GM10266 (cell line): ENCODE measurements at regions not wholly inside any gene's neighbourhood (a gene's known extent, or its start where the extent isn't known, plus 50 kb on each side); places are given as distances from the start of the nearest gene placed in this dataset.
A peak's percentile ranks its signal among the peaks of the same experiment; 100 is the strongest.
"Not testable (repeated sequence)": the region's sequence is repeated elsewhere in the genome, so short reads cannot be mapped to it uniquely, and the experiment has no call there.

ENCODE experiments used
- DNase-seq: peaks from one replicate; pipeline ENCODE4 v3.0.0; 2012; ENCODE audit errors: extremely low spot score
- TF ChIP-seq, protein P1 (sequence below): IDR thresholded peaks from 2 replicates; pipeline ENCODE4 v1.5.1; 2012; ENCODE audit warnings: mild to moderate bottlenecking, low read depth; ENCODE audit not compliant: control insufficient read depth, insufficient read depth; ENCODE audit errors: missing control alignments

DNA sequence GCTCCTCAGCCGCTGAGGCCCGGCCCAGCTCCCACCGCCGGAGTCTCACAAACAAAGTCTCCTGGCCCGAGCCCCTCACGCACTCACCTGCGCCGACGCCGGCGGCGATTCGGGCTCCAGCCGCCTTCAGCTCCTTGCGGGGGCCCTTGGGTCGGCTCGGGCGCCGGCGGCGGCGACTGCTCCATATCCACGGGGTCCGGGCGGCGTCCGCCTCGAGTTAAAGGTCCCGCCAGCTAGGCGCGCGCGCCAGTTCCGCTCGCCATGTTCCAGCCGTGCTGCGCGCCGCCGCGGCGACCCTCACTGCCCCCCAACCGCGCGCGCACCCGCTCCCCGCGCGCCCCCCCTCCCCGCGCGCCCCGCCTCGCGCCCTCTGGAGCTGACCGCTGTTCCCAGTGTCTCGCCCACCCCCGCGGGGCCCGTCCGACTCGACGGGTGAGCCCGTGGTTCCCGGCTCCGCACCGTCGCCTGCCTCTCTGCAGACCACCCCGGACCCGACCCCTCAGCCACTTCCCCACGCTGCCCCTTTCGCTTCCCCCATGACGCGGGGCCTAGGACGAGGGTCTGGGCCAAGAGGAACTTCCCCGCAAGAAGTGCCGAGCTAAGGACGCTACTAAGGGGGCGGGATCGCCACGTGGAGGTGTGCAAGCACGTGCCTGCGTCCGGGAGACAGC lies 396.1 kb downstream of the ZNF33B start:
- TF ChIP-seq, protein P1, sequence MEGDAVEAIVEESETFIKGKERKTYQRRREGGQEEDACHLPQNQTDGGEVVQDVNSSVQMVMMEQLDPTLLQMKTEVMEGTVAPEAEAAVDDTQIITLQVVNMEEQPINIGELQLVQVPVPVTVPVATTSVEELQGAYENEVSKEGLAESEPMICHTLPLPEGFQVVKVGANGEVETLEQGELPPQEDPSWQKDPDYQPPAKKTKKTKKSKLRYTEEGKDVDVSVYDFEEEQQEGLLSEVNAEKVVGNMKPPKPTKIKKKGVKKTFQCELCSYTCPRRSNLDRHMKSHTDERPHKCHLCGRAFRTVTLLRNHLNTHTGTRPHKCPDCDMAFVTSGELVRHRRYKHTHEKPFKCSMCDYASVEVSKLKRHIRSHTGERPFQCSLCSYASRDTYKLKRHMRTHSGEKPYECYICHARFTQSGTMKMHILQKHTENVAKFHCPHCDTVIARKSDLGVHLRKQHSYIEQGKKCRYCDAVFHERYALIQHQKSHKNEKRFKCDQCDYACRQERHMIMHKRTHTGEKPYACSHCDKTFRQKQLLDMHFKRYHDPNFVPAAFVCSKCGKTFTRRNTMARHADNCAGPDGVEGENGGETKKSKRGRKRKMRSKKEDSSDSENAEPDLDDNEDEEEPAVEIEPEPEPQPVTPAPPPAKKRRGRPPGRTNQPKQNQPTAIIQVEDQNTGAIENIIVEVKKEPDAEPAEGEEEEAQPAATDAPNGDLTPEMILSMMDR: no peak
- peak; percentile 10 for DNase-seq

DNA sequence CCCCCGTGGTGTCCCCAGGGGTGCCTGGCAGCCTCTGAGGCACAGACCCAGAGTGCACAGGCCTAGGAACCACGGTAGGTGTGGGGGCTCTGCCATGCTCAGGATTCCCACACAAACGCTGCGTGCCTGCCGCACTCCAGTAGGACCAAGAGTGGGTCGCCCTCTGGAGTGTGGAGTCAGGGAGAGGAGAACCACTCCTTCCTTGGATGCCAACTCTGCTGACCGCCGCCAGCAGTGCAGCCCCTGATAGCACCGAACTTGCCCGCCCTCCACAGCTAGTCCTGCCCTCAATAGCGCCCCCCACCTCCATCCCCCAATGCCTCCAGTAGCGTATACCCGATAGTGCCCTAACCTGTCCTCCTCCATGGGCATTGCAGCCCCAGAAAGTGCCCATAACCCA lies 402.0 kb downstream of the ZNF33B start:
- DNase-seq: not testable (repeated sequence)

DNA sequence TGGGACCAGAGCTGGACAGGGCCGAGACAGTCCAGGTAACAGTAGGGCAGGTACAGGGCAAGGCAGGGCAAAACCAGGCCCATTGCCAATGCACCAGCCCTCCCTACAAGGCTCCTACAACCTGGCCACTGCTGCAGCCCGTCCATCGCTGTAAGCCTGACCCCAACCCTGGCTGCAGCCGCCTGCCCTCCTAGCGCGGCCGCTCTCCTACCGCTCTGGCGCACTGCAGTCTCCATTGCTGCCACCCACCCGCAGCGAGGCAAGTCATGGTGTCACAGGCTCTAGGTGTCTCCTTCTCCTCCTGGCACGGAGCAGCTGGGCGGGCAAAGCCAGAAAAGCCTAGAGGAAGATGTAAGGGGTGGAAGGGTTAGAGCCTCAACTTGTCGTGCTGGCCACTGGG lies 402.6 kb downstream of the ZNF33B start:
- DNase-seq: not testable (repeated sequence)

DNA sequence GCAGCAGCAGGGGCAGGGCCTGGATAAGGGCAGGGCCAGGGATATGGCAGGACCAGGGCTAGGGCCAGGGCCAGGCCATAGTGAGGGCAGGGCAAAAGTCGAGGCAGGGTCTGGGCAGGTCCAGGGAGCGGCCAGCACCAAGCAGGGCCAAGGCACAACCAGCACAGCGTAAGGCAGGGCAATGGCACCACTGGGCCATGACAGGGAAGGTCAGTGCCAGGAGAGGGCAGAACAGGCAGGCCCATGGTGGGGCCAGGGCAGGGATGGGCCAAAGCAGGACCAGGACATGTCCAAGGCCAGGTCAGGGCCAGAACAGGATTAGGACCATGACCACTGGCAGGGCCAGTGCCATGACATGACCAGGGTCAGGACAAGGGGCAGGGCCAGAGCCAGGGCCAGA lies 403.1 kb downstream of the ZNF33B start:
- DNase-seq: not testable (repeated sequence)

DNA sequence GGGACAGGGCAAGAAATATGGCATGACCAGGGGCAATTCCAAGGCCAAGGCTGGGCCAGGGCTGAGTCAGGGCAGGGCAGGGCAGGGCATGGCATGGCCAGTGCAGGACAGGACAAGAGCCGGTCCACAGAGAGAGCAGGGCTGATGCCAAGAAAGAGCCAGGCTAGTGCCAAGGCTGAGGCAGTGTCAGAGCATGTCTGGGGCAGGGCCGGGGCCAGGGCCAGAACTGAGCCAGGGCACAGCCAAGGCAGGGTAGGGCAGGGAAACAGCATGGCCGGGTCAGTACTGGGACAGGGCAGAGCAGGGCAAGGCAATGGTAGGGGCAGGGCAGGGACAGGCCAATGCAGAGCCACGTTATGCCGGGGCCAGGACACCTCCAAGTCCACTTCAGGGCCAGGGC lies 403.9 kb downstream of the ZNF33B start:
- not testable (repeated sequence) for DNase-seq

DNA sequence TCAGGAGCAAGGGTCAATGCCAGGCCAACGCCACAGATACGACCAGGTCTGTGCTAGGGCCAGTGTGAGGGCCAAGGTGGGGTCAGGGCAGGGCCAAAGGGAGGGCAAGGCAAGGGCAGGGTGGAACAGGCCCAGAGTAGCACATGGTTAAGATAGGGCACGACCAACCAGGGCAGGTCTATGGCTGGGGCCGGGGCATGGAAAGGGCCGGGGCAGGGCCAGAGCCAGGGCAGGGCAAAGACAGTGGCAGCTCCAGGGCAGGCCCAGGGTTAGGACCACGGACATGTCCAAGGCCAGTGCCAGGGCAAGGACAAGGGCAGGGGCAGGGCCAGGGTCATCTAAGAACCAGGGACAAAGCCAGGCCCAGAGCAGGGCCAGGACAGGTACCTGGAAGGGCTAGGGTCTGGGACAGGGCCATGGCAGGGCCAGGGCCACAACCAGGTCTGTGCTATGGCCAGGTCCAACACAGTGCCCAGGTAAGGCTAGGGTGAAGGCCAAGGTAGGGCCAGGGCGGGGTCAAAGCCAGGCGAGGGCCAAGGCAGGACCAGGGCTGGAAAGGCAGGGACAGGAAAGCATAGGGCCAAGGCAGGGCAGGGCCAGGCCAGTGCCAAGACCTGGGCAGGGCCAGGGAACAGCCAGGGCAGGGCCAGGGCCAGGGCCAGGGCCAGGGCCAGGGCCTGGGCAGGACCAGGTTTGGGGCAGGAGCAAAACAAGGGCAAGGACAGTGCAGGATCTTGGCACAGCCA lies 404.7 kb downstream of the ZNF33B start:
- DNase-seq: not testable (repeated sequence)

DNA sequence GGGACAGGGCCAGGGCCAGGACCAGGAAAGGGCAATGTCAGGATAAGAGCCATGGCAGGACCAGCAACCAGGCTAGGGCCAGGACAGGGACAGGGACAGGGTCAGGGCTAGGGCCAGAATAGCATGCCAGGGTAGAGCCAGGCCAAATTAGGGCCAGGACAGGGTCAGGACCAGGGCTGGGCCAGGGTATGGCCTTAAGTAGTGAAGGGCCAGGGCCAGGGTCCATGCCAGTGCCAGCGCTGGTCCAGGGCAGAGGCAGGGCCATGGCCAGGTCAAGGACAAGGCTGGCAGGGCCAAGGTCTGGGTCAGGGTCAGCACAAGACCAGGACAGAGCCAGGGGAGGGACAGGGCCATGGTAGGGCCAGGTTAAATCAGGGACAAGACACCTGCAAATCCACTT lies 405.4 kb downstream of the ZNF33B start:
- not testable (repeated sequence) for DNase-seq

DNA sequence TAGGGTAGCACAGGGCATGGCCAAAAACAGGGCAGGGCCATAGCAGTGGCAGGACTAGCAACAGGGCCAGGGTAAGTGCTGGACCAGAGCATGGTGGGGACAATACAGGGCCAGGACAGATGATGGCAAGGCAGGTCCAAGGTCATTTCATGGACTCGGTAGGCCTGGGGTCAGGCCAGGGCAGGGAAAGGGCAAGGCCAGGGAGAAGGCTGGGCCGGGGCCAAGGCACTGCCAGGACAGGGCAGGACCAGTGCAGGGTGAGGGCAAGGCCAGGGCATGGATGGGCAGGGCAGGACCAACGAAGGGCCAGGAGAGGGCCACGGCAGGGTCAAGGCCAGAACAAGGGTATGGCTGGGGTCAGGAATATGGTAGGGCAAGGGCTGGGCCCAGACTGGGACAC lies 407.6 kb downstream of the ZNF33B start:
- not testable (repeated sequence) for DNase-seq

DNA sequence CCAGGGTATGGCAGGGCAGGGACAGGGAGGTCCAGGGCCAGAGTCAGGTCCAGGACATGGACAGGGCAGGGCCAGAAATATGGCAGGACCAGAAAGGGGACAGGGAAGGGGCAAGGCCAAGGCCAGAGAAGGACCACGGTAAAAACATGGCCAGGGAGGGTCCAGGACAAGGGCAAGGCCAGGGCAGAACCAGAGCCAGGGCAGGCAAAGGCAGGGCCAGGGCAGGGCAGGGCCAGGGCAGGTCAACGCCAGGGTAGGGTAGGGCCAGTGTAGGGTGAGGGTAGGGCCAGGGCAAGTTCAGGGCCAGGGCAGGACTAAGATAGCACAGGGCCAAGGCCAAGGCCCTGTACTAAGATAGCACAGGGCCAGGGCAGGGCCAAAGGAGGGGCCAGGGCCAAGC lies 408.3 kb downstream of the ZNF33B start:
- DNase-seq: not testable (repeated sequence)

DNA sequence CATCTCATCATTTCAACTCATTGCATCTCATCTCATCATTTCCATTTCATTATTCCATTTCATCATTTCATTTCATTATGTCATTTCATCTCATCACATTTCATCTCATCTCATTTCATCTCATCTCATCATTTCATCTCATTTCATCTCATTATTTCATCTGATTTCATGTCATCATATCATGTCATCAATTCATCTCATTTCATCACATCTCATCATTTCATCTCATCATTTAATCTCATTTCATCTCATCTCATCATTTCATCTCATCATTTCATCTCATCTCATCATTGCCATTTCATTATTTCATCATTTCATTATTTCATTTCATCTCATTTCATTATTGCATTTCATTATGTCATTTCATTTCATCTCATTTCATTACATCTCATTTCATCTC lies 410.5 kb downstream of the ZNF33B start:
- not testable (repeated sequence) for DNase-seq

DNA sequence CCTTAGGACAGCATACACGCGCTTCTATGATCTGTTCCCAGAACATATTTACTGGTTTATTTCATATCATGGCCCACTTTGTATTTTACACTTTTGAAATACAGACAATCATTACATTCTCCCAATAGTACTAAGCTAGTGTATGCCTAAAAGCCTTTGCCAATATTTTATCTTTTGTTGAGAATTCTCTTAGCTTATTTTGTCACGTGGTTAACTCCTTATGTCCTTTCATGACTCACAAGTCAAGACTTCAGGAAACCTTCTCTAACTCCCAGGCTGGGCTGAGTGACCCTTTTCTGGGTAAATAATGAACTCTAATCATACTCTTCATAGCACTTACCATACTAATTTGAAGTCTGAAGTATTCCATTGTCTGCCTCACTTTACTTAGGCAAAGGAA lies 444.8 kb downstream of the ZNF33B start:
- DNase-seq: not testable (repeated sequence)

DNA sequence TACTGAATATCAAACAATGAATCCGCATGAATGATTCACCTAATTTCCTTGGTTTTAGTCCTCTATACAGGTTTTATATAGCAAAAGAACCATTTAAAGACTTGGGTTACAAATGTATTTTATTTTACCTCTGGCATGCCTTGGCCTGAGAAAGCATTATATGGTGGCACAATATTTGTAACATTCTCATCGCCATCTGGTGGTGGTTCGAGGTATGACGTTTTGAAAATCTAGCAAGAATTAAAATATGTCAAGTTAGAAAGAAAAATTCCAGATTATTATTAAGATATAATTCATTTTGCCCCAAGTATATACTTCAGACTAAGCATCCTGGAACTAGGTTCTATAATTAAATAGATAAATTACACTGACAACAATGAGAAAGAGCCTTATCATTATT lies 445.9 kb downstream of the ZNF33B start:
- not testable (repeated sequence) for DNase-seq
- TF ChIP-seq, protein P1: peak; percentile 46

DNA sequence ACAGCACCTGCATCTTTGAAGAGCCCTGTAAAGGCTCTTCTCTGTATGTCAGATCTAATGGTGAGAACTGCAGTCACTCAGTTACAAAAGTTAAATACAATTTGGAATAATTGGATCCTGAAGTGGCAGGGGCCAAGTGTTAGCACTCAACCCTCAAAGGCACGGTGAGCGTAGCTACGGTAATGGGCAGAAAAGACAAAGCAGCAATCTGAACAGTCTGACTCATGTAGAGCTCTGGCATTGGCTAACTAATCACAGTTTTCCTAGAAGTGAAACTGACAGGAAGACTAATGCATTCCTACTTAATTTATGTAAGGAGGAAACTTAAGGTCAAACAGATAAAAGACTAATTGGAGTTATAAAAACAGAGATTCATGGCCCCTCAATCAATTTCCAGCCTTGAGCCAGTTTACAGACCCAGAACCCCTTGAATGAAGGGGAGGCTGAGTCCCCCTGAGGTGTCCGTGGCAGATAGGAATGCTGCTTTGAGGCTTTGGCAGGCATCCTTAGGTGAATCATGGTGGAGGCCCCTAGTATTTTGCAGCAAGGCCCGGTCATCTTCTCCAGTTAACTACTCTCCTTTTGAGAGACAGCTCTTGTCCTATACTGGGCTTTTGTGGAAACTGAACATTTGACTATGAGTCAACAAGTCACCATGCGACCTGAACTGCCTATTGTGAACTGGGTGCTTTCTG lies 450.7 kb downstream of the ZNF33B start:
- DNase-seq: not testable (repeated sequence)
